ENCODE measurements at regions not wholly inside any gene's neighbourhood (a gene's known extent, or its start where the extent isn't known, plus 50 kb on each side); places are given as distances from the start of the nearest gene placed in this dataset.

DNA sequence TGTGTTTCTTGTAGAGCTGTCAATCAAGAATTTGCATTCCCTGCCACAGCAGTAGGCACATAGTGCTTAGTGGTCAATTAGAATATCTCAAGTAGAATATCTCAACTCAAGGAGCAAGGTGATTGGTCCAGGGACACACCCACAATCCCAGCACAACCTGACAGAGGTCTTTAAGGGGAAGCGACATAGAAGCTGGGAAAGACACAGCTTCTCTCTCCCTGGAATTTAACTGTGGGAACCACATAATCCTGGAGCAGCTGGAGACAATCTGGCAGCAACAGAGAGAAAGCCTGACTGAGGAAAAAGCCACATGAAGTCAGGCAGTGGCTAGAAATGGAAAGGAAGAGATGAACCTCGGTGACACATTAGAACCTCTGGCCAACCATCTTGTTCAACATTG, 85.7 kb upstream of the LMO3 start:
- intact Hi-C loops (cut with DNase I): no loop called here
- Histone ChIP-seq H3K4me3 (no peak overlapping the region), H3K9me3 (peaks cover 0 to 1% (median 0%) of the 10 kb centered on the region in 4 donors), H3K4me1 (no peaks in the 10 kb centered on the region), H3K36me3 (no peaks in the 10 kb centered on the region), H3K27me3 (no peaks in the 10 kb centered on the region), H3K27ac (no peak overlapping the region)
- TF ChIP-seq EP300 (IDR thresholded peaks at IDR 0.05): no peak
- DNase-seq: no peak
- 85 to 88% methylated on average over 2 of the region's 2 CpGs for WGBS, 2 donors

DNA sequence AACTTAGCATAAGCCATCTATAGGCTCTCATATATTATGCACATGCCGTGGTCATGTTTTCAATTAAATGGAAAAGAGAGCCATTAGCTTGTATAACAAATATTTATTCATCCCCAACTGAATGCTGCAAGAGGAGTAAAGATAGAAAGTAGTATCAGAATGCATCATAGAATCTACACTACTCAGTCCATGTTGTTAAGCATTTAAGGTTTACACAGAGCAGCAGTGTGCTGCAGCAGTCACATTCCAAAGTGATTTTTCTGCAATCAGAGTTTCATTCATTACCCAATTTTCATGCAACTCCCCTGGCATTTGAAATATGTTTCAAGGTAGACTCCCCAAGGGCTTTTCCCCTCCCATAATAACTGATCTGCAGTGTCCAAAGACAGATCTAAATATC, 82.2 kb upstream of the LMO3 start:
- H3K36me3 ChIP-seq: no peaks in the 10 kb centered on the region
- H3K27ac ChIP-seq: no peak overlapping the region
- no peaks in the 10 kb centered on the region for H3K4me1 ChIP-seq
- H3K4me3 ChIP-seq: no peak overlapping the region
- H3K9me3 ChIP-seq: peaks cover 0 to 1% (median 0%) of the 10 kb centered on the region in 4 donors
- DNase-seq: no peak
- WGBS, 2 donors: 90 to 92% methylated on average over 1 of the region's 1 CpG
- H3K27me3 ChIP-seq: no peaks in the 10 kb centered on the region
- TF ChIP-seq, protein P1, sequence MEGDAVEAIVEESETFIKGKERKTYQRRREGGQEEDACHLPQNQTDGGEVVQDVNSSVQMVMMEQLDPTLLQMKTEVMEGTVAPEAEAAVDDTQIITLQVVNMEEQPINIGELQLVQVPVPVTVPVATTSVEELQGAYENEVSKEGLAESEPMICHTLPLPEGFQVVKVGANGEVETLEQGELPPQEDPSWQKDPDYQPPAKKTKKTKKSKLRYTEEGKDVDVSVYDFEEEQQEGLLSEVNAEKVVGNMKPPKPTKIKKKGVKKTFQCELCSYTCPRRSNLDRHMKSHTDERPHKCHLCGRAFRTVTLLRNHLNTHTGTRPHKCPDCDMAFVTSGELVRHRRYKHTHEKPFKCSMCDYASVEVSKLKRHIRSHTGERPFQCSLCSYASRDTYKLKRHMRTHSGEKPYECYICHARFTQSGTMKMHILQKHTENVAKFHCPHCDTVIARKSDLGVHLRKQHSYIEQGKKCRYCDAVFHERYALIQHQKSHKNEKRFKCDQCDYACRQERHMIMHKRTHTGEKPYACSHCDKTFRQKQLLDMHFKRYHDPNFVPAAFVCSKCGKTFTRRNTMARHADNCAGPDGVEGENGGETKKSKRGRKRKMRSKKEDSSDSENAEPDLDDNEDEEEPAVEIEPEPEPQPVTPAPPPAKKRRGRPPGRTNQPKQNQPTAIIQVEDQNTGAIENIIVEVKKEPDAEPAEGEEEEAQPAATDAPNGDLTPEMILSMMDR (IDR thresholded peaks at IDR 0.05): no peak
- TF ChIP-seq EP300 (IDR thresholded peaks at IDR 0.05) (no peak), POLR2A (IDR thresholded peaks at IDR 0.05) (no peak), POLR2AphosphoS5 (IDR thresholded peaks at IDR 0.05) (no peak)
- intact Hi-C loops (cut with DNase I): loop anchor here (10.0 kb wide), 1 partner anchor 303 kb away; no protein-coding TSS in a partner anchor

DNA sequence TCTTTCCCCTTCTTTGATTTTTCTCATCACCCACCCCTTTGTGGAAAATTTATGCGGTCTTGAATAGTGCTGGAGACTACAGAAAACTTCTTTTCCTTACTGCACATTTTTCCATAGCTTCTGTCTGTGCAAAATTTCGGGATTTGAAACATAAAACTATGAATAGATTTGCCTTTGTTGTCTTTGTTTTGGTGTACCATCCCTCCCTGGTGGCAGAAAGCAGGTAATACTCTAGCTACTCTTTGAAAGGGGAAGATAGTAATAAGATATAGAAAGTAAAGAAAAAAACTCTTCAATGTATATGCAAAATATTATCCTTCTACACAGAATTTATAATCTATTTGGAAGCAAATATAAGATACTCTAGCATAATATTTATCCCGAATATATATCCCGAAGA, 79.1 kb upstream of the LMO3 start:
- no peak overlapping the region for H3K4me3 ChIP-seq
- no peak for DNase-seq
- no peaks in the 10 kb centered on the region for H3K27me3 ChIP-seq
- H3K9me3 ChIP-seq: no peaks in the 10 kb centered on the region
- 71 to 76% methylated on average over 4 of the region's 4 CpGs for WGBS, 2 donors
- no peak overlapping the region for H3K27ac ChIP-seq
- TF ChIP-seq, protein P1 (IDR thresholded peaks at IDR 0.05): peak in 1 of 4 experiments; percentile 13
- TF ChIP-seq POLR2A (IDR thresholded peaks at IDR 0.05): no peak
- no peak for TF ChIP-seq EP300 (IDR thresholded peaks at IDR 0.05)
- no peaks in the 10 kb centered on the region for H3K4me1 ChIP-seq
- intact Hi-C loops (cut with DNase I): loop anchor here (10.0 kb wide), 1 partner anchor 300 kb away; no protein-coding TSS in a partner anchor
- H3K36me3 ChIP-seq: no peaks in the 10 kb centered on the region

DNA sequence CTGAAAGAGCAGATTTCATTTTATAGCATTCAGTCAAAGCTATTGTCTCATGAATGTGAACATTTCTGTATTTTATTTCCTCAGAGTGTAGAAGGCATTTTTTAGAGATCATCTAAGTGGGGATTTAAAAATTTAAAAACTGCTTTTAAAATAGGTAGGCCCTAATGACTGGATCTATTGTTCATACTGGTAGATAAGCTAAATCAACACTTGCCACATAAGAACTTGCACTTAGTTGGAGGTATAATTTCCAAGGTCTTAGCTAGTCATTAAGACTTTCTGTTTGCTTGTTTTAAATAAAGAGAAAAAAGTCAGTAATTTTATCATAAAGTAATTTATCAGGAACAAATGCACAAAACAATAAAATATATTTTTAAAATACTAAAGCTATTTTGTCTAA, 75.2 kb upstream of the LMO3 start:
- H3K27me3 ChIP-seq: no peaks in the 10 kb centered on the region
- no peak overlapping the region for H3K4me3 ChIP-seq
- no peak for TF ChIP-seq EP300 (IDR thresholded peaks at IDR 0.05)
- TF ChIP-seq, protein P1 (IDR thresholded peaks at IDR 0.05): no peak
- no peak for TF ChIP-seq POLR2AphosphoS5 (IDR thresholded peaks at IDR 0.05)
- no peak for TF ChIP-seq POLR2A (IDR thresholded peaks at IDR 0.05)
- H3K27ac ChIP-seq: no peak overlapping the region
- H3K4me1 ChIP-seq: no peaks in the 10 kb centered on the region
- no peaks in the 10 kb centered on the region for H3K36me3 ChIP-seq
- no peak for DNase-seq
- H3K9me3 ChIP-seq: no peaks in the 10 kb centered on the region
- intact Hi-C loops (cut with DNase I): loop anchor here (10.0 kb wide), 1 partner anchor 296 kb away; no protein-coding TSS in a partner anchor

DNA sequence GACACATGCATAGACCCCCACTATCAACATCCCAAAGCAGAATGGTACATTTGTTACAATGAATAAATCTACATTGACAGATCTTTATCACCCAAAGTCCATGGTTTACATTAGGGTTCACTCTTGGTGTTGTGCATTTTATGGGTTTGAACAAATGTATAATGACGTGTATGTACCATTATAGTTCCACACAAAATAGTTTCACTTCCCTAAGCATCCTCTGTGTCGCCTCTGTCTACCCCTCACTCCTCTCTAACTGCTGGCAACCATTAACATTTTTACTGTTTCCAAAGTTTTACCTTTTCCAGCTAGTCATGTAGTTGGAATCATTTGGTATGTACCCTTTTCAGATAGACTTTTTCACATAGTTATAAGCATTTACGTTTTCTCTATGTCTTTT, 69.5 kb upstream of the LMO3 start:
- DNase-seq: no peak
- intact Hi-C loops (cut with DNase I): no loop called here
- H3K4me1 ChIP-seq: peaks cover 0 to 1% (median 0%) of the 10 kb centered on the region in 4 donors

More for the DNA sequence above, 69.5 kb upstream of the LMO3 start:
- 7 to 32% methylated on average over 3 of the region's 3 CpGs for WGBS, 2 donors
- H3K36me3 ChIP-seq: no peaks in the 10 kb centered on the region
- H3K4me3 ChIP-seq: no peak overlapping the region
- H3K9me3 ChIP-seq: no peaks in the 10 kb centered on the region
- no peak overlapping the region for H3K27ac ChIP-seq
- TF ChIP-seq, protein P1 (IDR thresholded peaks at IDR 0.05): no peak
- no peak for TF ChIP-seq EP300 (IDR thresholded peaks at IDR 0.05)
- H3K27me3 ChIP-seq: no peaks in the 10 kb centered on the region
